GM12873 (cell line): ENCODE measurements at regions not wholly inside any gene's neighbourhood (a gene's known extent, or its start where the extent isn't known, plus 50 kb on each side); places are given as distances from the start of the nearest gene placed in this dataset.

Source experiments
- TF ChIP-seq, protein P1 (sequence below): IDR thresholded peaks from 2 replicates; pipeline ENCODE4 v1.5.1; 2012; ENCODE audit warnings: low read depth, mild to moderate bottlenecking, moderate library complexity, low read length, control low read depth; ENCODE audit not compliant: insufficient read depth; ENCODE audit errors: missing control alignments

- TF ChIP-seq, protein P1, sequence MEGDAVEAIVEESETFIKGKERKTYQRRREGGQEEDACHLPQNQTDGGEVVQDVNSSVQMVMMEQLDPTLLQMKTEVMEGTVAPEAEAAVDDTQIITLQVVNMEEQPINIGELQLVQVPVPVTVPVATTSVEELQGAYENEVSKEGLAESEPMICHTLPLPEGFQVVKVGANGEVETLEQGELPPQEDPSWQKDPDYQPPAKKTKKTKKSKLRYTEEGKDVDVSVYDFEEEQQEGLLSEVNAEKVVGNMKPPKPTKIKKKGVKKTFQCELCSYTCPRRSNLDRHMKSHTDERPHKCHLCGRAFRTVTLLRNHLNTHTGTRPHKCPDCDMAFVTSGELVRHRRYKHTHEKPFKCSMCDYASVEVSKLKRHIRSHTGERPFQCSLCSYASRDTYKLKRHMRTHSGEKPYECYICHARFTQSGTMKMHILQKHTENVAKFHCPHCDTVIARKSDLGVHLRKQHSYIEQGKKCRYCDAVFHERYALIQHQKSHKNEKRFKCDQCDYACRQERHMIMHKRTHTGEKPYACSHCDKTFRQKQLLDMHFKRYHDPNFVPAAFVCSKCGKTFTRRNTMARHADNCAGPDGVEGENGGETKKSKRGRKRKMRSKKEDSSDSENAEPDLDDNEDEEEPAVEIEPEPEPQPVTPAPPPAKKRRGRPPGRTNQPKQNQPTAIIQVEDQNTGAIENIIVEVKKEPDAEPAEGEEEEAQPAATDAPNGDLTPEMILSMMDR: no peak
Measured at GRCh38 chr7:40923626-40924025, 779.3 kb downstream of the INHBA start.

- TF ChIP-seq, protein P1: no peak
Measured at GRCh38 chr7:40922316-40922670, 780.6 kb downstream of the INHBA start.

DNA sequence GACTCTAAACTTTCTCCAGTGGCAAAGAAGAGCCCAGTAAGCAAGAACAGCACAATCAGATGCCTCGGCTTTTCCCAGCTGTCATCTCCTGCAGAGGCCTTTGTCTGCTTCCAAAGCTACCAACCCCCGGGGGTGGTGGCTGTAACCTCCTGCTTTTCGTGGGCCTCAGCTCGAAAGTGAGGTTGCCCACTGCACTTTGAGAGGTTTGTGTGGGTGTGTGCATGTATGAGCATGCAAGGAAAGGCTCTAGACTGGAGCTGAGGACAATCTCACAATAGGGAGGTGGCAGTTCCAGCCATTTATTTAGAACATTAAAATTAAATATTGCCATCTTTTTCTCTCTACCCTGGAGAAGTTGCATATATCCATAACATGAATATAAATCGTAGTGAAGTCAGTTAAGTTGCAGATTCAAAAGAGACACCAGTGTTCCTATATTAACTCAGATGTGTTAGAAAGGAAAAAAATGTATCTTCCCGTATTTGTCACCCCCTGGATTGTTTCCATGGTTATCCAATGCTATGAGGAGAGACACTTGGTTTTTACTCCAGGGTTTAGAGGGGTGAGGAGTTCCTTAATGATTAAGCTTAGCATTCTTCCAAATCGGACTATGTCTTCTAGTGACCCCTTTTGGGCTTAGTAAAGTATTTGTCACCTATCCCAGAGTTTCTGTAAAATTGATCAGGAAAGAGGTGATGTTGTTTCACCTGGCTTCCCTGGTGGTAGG lies 781.1 kb downstream of the INHBA start:
- TF ChIP-seq, protein P1: no peak

DNA sequence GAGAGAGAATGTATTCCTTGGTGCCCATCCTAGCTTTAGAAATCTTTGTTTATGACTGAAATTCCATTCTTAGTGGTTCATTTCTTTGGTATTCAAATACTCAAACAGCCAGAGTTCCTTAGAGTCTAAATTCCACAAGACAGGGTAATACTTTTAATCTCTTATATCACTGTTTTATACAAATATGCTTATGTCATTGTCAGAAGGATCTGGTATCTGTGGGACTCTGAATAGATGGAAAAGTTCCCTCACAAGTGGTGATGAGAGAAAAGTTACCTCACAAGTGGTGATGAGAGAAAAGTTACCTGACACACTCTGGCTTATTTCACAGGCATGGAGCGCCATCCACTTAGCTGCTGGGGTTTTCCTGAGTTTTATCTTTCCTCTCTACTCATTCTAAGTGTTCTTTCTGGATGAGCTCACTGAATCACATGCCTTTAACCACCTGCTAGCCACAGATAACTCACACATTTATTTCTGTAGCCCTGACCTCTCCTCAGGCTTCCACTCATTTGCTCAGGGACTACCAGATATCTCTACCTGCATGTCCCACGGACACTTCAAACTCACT lies 784.0 kb downstream of the SUGCT start:
- TF ChIP-seq, protein P1: no peak

GRCh38 chr7:40916813-40917212 lies 782.0 kb downstream of the SUGCT start:
- TF ChIP-seq, protein P1: no peak

- TF ChIP-seq, protein P1: no peak
Measured at GRCh38 chr7:40915071-40915470, 780.3 kb downstream of the SUGCT start.
